ENCODE measurements at regions not wholly inside any gene's neighbourhood (a gene's known extent, or its start where the extent isn't known, plus 50 kb on each side); places are given as distances from the start of the nearest gene placed in this dataset.

DNA sequence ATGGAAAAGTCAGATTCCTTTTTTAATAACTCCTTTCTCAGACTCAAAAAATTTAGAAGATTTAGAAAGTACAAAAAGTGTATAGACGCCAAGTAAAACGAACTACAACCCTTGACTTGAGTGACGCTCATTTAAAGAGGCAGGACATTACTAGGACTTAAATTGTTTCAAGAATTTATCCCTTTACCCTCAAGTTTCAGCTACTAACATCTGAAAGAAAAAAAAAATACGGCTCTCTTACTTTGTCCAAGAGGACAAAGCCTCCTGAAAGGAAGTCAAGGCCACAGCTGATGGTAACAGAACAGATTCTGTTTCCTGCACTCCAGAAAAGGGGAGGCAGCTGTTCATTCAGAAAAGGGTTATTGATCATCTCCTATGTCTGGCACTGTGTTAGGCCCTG, 57.6 kb upstream of the PKDCC start:
- DNase-seq (ENCODE audit: low spot score), result no peak

DNA sequence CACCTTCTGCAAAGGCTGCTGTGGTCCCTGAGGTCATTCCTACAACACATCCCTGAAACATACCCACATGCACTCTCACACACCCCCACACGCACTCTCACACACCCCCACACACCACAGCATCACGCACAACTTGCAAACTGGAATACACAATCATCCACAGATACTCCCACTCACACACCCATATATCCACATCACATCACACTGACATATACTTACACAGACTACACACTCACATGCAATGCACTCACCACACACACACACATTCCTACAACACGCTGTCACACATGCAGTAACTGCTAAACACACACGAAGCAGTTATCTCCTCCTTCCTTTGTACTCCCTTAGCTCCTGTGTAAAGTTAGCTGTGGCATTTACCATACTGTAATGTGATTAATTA, 57.1 kb upstream of the PKDCC start:
- no peak for DNase-seq (ENCODE audit: low spot score)

DNA sequence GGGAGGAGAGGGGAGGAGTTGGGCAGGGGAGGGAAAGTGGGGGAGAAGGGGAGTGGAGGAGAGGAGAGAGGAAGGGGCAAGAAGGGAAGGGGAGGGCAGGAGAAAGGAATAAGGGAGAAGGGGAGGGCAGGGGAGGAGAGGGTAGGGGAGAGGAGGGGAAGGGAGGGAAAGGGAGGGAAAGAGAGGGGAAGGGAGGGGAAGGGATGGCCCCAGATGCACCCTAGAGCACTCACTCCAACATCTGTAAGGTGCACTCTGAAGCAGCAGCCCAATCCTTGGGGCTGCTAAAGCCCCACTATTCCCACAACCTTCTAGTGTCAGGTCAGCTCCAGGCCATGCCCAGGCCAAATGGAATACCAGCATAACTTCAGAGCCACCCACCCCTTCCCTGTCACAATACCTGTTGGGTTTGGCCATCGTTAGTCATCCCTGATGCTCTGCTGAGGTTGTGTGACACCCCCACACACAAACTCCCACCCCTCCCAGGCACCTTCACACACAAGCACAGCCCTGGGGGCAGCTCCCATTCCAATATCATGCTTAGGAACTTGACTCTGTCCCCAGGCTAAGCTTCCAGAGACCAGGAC, 55.7 kb upstream of the PKDCC start:
- DNase-seq (ENCODE audit: low spot score), result no peak

DNA sequence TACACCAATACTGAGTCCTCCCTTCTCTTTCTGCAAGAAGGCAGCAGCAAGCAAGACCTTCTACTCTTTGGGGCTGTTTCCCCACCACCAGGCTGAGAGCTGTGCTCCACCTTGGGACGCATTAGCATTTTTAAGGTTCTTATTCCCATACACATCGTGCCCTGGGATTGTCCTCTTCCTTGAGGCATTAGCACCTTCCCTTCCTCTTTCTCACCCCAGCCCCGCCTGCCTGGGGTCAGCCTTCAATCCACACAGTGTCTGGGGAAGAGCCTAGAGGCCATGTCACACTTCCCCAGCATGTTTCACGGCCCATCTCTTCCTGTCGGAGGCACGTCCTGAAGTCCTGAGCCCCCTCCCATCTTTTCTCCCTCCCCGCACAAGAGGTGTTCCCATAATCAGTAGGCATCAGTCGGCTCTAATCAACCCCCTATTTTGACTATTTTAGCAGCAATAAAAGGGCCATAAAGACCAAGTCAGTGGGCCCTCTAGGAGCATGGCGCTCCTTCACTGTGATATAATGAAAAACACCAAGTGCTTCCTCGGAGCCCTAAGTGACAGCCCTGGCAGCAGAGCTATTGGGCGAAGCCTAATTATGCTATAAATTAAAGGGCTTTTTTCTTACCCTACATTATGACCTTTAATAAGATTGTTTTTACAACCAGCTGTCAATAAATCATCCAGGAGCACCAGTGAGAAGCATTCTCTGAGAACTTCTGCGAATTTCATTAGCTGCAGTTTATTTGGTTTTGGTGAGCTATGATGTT, 55.0 kb upstream of the PKDCC start:
- no peak for DNase-seq (ENCODE audit: low spot score)

DNA sequence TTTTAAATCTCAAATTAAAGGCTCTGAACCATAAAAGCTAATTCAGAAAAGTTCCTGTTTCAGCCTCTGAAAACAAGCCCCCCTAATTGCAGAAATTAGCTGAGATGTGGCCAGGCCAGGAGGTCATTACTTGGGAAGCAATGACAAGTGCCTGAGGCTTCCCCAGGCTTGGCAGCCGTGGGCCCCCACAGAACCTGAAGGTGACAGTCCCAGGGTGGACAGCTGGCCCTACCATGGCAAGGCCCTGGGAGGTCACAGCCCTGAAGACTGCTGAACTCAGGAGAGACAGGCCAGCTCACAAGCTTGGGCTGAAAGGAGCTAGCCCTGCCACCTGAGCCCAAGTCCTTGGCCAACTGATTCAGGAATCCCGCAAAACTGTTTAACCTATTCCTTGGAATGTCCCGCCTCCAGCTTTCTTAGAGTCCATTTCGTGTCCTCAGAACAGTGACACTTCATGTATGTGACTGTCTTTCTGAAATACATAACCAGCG, 54.3 kb upstream of the PKDCC start:
- DNase-seq (ENCODE audit: low spot score), result no peak

DNA sequence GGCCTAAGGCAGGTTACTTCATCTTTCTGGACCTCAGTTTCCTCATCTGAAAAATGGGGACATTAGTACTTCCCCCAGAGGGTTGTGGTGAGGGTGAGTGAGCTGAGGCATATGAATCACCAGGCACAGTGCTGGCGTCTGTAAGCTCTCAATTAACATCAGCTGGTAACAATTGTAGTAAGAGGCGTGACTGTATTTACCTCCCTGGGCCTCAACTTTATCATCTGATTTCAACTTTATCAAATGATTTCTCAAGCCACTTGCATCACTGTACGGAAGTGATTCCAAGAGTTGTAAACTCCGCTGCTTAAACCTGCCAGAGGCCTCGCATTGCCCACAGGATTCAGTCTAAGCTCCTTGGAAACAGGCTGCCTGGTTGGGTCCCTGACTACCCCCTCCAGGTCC, 53.6 kb upstream of the PKDCC start:
- DNase-seq (ENCODE audit: low spot score), result no peak

DNA sequence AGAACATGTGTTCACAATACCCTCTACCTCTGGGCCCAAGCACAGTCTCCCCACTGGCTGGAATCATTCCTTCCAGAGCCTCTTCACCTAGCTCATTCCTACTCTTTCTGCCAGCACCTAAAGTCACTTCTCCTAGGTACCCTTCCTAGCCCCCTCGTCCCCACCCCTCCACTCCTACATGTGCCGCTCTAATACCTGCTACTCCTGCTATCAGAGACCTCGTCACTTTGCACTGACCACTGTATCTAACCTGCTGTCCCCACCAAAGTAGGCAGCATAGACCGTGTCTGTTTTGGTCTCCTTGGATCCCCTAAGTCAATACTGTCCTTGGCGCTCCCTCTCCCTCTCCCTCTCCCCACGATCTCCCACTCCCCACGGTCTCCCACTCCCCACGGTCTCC, 53.2 kb upstream of the PKDCC start:
- DNase-seq (ENCODE audit: low spot score), result no peak

DNA sequence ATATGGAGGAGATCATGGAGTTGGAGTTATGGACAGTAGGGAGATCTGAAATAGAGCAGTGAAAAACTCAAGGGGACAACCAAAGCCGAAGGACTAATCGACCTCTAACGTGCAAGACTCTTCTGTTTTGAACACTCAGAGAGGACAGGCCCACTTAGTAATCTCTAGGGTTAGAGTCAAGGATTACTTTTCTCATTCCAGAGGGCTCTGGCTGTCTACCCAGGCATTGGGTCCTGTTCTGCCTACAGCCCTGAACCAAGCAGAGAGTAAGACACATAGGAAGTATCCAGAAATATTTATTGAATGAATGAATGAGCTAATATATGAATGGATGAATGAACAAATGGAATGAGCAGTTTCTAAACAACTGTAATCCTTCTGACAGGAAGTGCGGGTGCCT, 50.3 kb upstream of the PKDCC start:
- no peak for DNase-seq (ENCODE audit: low spot score)

All from germinal center (tissue), 1 donor.